Umbilical cord (tissue), 1 donor: ENCODE measurements at regions not wholly inside any gene's neighbourhood (a gene's known extent, or its start where the extent isn't known, plus 50 kb on each side); places are given as distances from the start of the nearest gene placed in this dataset.

ENCODE experiments used
- DNase-seq: peaks from one replicate; pipeline ENCODE4 v3.0.0-alpha.2; 2015; ENCODE audit warnings: low spot score

GRCh38 chr2:221693365-221693764, 121.3 kb upstream of the EPHA4 start:
- DNase-seq = no peak

GRCh38 chr2:221691571-221691970, 119.5 kb upstream of the EPHA4 start:
- no peak for DNase-seq

DNA sequence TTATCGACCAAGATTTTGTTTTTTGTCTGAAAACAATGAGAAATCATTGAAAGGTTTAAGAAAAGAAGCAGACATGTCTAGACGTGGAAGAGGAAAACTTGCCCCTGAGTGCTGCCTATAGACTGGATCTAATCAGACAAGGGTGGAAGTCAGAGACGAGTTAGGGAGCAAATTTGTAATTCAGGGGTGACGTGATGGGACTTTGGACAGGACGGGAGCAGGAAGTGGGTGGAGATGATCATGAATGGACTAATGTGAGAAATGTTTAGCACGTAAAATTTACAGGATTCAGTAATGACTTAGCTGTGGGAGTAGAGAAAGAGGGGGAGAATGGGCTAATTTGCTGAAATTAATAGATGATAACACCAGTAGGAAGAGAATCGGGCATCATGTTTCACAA, 117.0 kb upstream of the EPHA4 start:
- DNase-seq = no peak

GRCh38 chr2:221680548-221680947, 108.4 kb upstream of the EPHA4 start:
- DNase-seq = no peak

GRCh38 chr2:221677688-221678087, 105.6 kb upstream of the EPHA4 start:
- peak; percentile 60 for DNase-seq

DNA sequence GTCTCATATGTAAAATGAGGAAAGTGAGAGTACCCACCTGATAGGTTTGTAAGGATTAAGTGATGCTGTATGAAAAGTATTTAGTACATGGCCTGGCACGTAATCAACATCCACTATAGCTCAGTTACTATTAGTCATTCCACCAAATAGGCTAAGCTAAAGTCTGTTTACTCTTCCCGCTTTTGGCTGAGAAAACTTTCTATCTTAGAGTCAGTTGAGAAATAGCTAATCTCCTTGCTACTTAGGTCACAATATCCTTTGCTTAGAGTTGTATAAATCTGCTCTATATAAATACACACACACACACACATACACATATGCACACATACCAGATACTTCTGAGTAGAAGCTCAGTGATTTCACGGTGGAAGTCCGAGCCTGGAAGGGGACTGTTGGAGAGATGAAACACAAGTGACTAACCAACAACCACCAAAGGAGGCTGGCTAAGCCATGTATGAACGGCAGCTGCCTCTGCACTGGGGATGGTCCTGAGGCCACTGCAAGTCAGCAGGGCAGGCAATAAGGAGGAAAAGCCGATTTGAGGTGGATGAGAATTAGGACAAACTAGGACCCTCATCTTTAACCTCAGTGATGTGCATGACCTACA, 104.6 kb upstream of the EPHA4 start:
- DNase-seq = peak; percentile 84

DNA sequence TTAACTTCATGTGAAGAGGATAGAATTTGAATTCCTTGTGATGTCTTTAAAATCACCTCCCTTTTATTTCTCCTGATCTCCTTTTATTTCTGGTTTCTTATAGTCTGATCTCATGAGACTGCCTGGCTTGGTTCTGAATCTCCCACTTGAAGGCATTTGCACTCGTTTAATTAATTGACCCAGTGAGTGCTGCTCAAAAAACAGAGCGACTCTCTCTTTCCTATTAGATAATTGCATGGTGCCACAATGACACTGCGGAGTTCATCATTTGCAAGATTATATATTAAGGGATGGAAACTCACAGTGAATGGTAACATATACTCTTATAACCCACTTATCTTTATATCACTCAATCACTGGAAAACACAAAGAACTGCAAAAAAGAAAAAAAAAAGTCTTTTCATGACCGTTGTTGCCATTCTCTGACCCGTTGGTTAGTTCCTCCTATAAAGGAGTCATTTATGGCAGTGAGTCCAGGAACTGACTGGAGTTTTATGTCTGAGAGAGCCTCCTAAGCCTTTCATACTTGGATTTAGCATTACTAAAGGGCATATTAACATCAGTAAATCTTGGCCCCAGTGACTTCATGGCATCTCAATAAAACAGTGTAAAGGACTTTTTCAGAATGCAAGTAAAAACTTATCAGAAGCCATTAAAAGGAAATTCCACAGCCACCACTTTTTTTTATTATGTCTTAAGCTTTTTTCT, 103.3 kb upstream of the EPHA4 start:
- peak; percentile 90 for DNase-seq

- DNase-seq = no peak
Measured at GRCh38 chr2:221674446-221674845, 102.3 kb upstream of the EPHA4 start.

- no peak for DNase-seq
Measured at GRCh38 chr2:221673248-221673647, 101.1 kb upstream of the EPHA4 start.

GRCh38 chr2:221671515-221671914, 99.4 kb upstream of the EPHA4 start:
- DNase-seq = peak; percentile 77

DNA sequence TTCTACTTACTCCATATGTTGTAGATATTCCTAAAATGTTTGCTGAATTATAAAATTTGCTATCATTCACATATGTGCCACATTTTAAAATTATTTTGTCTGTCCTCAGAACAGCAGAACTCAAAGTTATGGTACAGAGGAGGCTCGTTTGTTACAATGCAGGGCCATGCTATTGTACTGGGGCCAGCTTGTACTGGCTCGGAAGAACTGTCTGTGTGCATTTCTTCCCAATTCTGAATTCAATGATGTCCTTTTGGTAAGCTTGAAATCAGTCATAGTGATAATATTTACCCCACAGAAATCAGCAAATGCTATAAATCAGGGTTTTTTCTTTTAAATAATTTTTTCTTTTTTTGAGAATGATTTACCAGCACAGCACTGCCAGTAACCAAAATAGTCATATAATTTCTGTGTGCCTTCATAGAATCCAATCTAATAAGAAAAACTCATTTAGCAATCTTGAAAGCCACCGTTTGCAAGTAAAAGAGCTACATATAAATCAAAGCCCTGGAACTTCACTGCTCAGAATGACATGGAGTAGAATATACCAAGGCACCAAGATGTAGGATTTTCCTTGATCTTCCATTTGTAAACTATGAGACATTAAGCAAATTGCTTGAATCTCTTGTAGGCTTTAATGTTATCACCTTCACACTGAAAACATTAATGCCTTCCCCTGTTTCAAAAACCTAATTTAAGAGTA, 90.7 kb upstream of the EPHA4 start:
- no peak for DNase-seq

DNA sequence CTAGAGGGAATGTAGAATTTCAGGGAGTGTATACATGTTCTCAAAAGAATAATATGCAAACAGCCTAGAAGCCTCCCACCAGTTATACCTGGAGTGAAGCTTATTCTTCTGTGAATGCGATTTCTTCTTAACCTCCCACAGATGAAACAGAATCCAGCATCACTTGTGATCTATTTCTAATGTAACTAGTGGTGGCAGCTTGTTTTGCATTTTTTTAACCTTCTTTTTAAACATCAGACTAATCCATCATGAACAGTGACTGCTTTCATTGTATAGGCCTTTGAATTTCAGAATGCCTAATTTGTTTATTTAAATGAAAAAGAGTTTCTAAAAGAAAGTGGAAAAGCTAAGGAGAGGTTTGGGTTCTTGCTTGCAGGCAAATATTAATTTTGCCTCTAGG, 85.7 kb upstream of the EPHA4 start:
- DNase-seq = no peak

- no peak for DNase-seq
Measured at GRCh38 chr2:221655300-221655699, 83.2 kb upstream of the EPHA4 start.

- DNase-seq = no peak
Measured at GRCh38 chr2:221653182-221653581, 81.1 kb upstream of the EPHA4 start.

DNA sequence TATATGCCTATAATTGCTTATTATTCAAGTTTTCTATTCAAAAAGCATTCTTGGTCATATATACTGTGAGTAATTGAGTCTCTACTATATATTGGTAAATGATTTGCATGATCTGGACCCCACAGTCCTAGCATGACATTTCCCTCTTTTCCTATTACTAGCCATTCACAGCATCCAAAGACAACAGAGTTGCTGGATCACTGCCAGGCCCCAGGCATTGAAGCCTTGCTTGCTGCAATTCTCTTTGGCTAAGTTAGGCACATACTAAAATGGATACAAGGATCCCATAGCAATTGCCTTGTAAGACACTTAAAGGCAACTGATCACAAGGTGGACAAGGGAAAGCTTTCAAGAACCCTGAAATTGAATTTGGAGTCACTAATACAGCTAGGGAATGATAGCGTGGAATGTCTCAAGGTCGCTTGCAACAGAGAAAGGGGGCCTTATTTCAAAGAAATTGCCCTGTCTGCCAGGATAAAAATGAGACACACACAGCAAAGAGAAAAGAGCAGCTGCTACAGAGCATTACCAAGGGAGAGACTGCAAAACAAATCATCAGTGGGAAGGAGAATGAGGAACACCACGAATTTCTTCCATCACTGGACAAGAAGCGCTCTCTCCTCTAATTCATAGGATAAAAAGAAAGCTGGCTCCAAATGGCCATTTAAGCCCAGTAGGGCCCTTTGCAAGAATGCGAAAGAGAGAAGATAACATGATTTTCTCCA, 77.1 kb upstream of the EPHA4 start:
- DNase-seq = peak; percentile 55

GRCh38 chr2:221642447-221642846, 70.3 kb upstream of the EPHA4 start:
- DNase-seq = no peak

- no peak for DNase-seq
Measured at GRCh38 chr2:221641181-221641871, 69.2 kb upstream of the EPHA4 start.

- no peak for DNase-seq
Measured at GRCh38 chr2:221640686-221641085, 68.6 kb upstream of the EPHA4 start.

DNA sequence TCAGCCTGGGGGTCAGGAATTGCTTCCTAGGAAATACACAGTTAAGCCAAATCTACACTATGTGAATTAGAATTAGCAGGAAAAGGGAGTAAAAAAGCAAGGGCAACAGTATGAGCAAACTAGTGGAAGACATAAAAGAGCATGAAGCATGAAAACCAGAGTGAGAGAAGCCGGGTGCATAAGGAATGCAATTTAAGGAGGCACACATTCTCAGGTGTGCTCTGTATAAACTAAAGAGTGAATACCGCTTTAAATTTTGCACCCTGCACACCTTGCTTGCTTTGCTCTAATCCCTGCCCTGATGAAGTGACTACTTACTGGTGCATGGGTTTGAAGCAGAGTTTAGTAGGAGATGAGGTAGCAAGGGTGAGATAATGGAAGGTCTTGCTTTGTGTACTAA, 65.7 kb upstream of the EPHA4 start:
- DNase-seq = no peak

- DNase-seq = no peak
Measured at GRCh38 chr2:221635949-221636348, 63.8 kb upstream of the EPHA4 start.

DNA sequence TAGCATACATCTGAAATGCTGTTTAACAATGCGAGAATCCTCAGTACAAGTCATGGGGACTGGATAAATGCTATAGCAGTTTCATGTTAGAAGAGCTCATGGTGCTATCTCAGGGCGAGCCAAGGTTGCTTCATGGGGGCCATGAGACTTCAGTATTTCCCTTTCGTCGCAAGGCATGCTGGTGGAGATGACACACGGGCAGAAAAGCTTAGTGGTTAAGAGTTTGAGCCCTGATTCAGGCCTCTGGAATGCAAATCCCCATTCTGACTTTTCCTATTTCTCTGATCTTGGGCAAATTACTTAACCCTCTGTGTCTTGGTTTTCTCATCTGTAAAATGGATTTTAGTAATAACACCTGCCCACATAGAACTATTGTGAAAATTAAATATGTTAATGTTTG, 57.4 kb upstream of the EPHA4 start:
- peak; percentile 57 for DNase-seq

- no peak for DNase-seq
Measured at GRCh38 chr2:221624475-221624874, 52.4 kb upstream of the EPHA4 start.
